HEK293 (cell line): ENCODE measurements at regions not wholly inside any gene's neighbourhood (a gene's known extent, or its start where the extent isn't known, plus 50 kb on each side); places are given as distances from the start of the nearest gene placed in this dataset.
"Not testable (repeated sequence)": the region's sequence is repeated elsewhere in the genome, so short reads cannot be mapped to it uniquely, and the experiment has no call there.

ENCODE experiments used
- CTCF ChIA-PET: fragments of 350-600 bp; formaldehyde crosslinking; extraction: SDS; loops from one replicate; lab custom pipeline; 2021; ENCODE audit warnings: antibody characterized with exemption; lab: Yijun Ruan, JAX
- POLR2A ChIA-PET: fragments of 300-600 bp; formaldehyde crosslinking; extraction: SDS; loops from one replicate; lab custom pipeline; 2020; ENCODE audit warnings: antibody characterized with exemption, inconsistent platforms; lab: Yijun Ruan, JAX
- H3K27ac ChIP-seq: fragments of 200-500 bp; sonication (Bioruptor generic); 2 replicates; pipeline ENCODE4 v1.5.1; 2014; ENCODE audit warnings: low read depth, low read length, control low read depth, inconsistent platforms; ENCODE audit errors: extremely low read depth
- H3K36me3 ChIP-seq, 2 experiments: fragments of 200-500 bp in 1 of 2; sonication (Bioruptor generic) in 1 of 2; 1 replicate in 1 of 2; 2 replicates in 1 of 2; pipeline ENCODE4 v1.5.1; 2014 to 2017; ENCODE audit warnings: inconsistent platforms in 2 of 2, low read length in 2 of 2; ENCODE audit not compliant: control insufficient read depth in 2 of 2, insufficient read depth in 1 of 2
- H3K4me1 ChIP-seq: fragments of 200-500 bp; sonication (Bioruptor generic); 2 replicates; pipeline ENCODE4 v1.5.1; 2014; ENCODE audit warnings: mild to moderate bottlenecking, low read length, inconsistent platforms; ENCODE audit not compliant: control insufficient read depth, insufficient read depth
- H3K4me3 ChIP-seq: 2 replicates; pipeline ENCODE4 v1.5.1; 2011; ENCODE audit warnings: low read depth, mild to moderate bottlenecking, control low read depth, low read length, moderate library complexity
- H3K9me3 ChIP-seq: fragments of 200-500 bp; sonication (Bioruptor generic); 2 replicates; pipeline ENCODE4 v1.5.1; 2014; ENCODE audit warnings: low read depth, low read length, inconsistent platforms; ENCODE audit not compliant: control insufficient read depth, insufficient read depth
- ATF2 ChIP-seq: fragments of 450-650 bp; formaldehyde crosslinking; IDR thresholded peaks from 2 replicates; pipeline ENCODE4 v1.5.1; 2016; ENCODE audit warnings: missing biosample characterization, missing genetic modification characterization, low read depth
- EGR2 ChIP-seq: fragments of 450-650 bp; formaldehyde crosslinking; IDR thresholded peaks from 2 replicates; pipeline ENCODE4 v1.5.1; 2016; ENCODE audit warnings: low read depth, missing biosample characterization, missing genetic modification characterization
- GLI4 ChIP-seq: fragments of 450-650 bp; formaldehyde crosslinking; IDR thresholded peaks from 2 replicates; pipeline ENCODE4 v1.5.1; 2016; ENCODE audit warnings: missing biosample characterization, missing genetic modification characterization
- KLF10 ChIP-seq: fragments of 450-650 bp; IDR thresholded peaks from 2 replicates; pipeline ENCODE4 v1.5.1; 2018; ENCODE audit warnings: missing biosample characterization, mild to moderate bottlenecking, missing genetic modification characterization
- KLF8 ChIP-seq: fragments of 450-650 bp; formaldehyde crosslinking; IDR thresholded peaks from 2 replicates; pipeline ENCODE4 v1.5.1; 2016; ENCODE audit warnings: missing biosample characterization, missing genetic modification characterization
- OSR2 ChIP-seq: fragments of 450-650 bp; formaldehyde crosslinking; IDR thresholded peaks from 2 replicates; pipeline ENCODE4 v1.5.1; 2016; ENCODE audit warnings: missing biosample characterization, missing genetic modification characterization
- SP7 ChIP-seq: fragments of 450-650 bp; formaldehyde crosslinking; IDR thresholded peaks from 2 replicates; pipeline ENCODE4 v1.5.1; 2016; ENCODE audit warnings: missing biosample characterization, missing genetic modification characterization
- ZBTB11 ChIP-seq: fragments of 450-650 bp; formaldehyde crosslinking; conservative IDR thresholded peaks from 2 replicates; pipeline ENCODE4 v1.5.1; 2016; ENCODE audit warnings: low read depth, missing biosample characterization, missing genetic modification characterization
- ZBTB26 ChIP-seq: fragments of 450-650 bp; formaldehyde crosslinking; optimal IDR thresholded peaks from 2 replicates; pipeline ENCODE3; 2016; ENCODE audit warnings: missing biosample characterization, mild to moderate bottlenecking, missing genetic modification characterization
- ZFP69B ChIP-seq: fragments of 450-650 bp; formaldehyde crosslinking; IDR thresholded peaks from 2 replicates; pipeline ENCODE4 v1.5.1; 2016; ENCODE audit warnings: missing biosample characterization, missing genetic modification characterization
- ZNF16 ChIP-seq: fragments of 450-650 bp; formaldehyde crosslinking; IDR thresholded peaks from 2 replicates; pipeline ENCODE4 v1.5.1; 2016; ENCODE audit warnings: low read depth, missing biosample characterization, missing genetic modification characterization
- ZNF169 ChIP-seq: fragments of 450-650 bp; formaldehyde crosslinking; IDR thresholded peaks from 2 replicates; pipeline ENCODE4 v1.5.1; 2016; ENCODE audit warnings: missing biosample characterization, missing genetic modification characterization
- ZNF174 ChIP-seq: fragments of 450-650 bp; formaldehyde crosslinking; IDR thresholded peaks from 2 replicates; pipeline ENCODE4 v1.5.0; 2017; ENCODE audit warnings: missing biosample characterization, mild to moderate bottlenecking, missing genetic modification characterization
- ZNF302 ChIP-seq: fragments of 450-650 bp; formaldehyde crosslinking; IDR thresholded peaks from 2 replicates; pipeline ENCODE4 v1.5.1; 2016; ENCODE audit warnings: missing biosample characterization, missing genetic modification characterization, low read depth
- ZNF341 ChIP-seq: fragments of 450-650 bp; formaldehyde crosslinking; IDR thresholded peaks from 2 replicates; pipeline ENCODE4; 2016; ENCODE audit warnings: low read depth, missing biosample characterization, missing genetic modification characterization
- ZNF37A ChIP-seq: fragments of 450-650 bp; IDR thresholded peaks from 2 replicates; pipeline ENCODE4 v1.5.1; 2018; ENCODE audit warnings: missing biosample characterization, missing genetic modification characterization
- ZNF514 ChIP-seq: fragments of 450-650 bp; formaldehyde crosslinking; IDR thresholded peaks from 2 replicates; pipeline ENCODE4 v1.5.1; 2016; ENCODE audit warnings: missing biosample characterization, missing genetic modification characterization
- ZNF555 ChIP-seq: fragments of 450-650 bp; formaldehyde crosslinking; conservative IDR thresholded peaks from 2 replicates; pipeline ENCODE4 v1.5.1; 2017; ENCODE audit warnings: missing biosample characterization, mild to moderate bottlenecking, missing genetic modification characterization, inconsistent platforms
- ZNF585B ChIP-seq: fragments of 450-650 bp; formaldehyde crosslinking; IDR thresholded peaks from 2 replicates; pipeline ENCODE4 v1.5.1; 2016; ENCODE audit warnings: missing biosample characterization, missing genetic modification characterization
- ZNF621 ChIP-seq: fragments of 450-650 bp; formaldehyde crosslinking; IDR thresholded peaks from 2 replicates; pipeline ENCODE4 v1.5.1; 2017; ENCODE audit warnings: missing biosample characterization, missing genetic modification characterization
- ZNF626 ChIP-seq: fragments of 450-650 bp; sonication (Bioruptor Pico); formaldehyde crosslinking; IDR thresholded peaks from 2 replicates; pipeline ENCODE4 v1.5.1; 2018; ENCODE audit warnings: missing biosample characterization, missing genetic modification characterization, inconsistent platforms
- ZNF747 ChIP-seq: fragments of 450-650 bp; formaldehyde crosslinking; IDR thresholded peaks from 2 replicates; pipeline ENCODE4 v1.5.1; 2016; ENCODE audit warnings: missing biosample characterization, missing genetic modification characterization
- ZNF830 ChIP-seq: fragments of 450-650 bp; IDR thresholded peaks from 2 replicates; pipeline ENCODE4 v1.5.0; 2018; ENCODE audit warnings: missing biosample characterization, missing genetic modification characterization, low read depth, mild to moderate bottlenecking, moderate library complexity

- peak; percentile 50; the same call in 1 of the 2 replicates for TF ChIP-seq ATF2
- POLR2A ChIA-PET, CTCF ChIA-PET, H3K4me1 ChIP-seq, H3K36me3 ChIP-seq, H3K27ac ChIP-seq, H3K9me3 ChIP-seq, H3K4me3 ChIP-seq: not testable (repeated sequence)
These were observed 98.1 kb upstream of the ATP8A1 start for GRCh38 chr4:42754965-42755364.

GRCh38 chr4:42751587-42751986, 94.7 kb upstream of the ATP8A1 start:
- CTCF ChIA-PET, result no interaction called here
- no peaks in the 10 kb centered on the region for H3K4me1 ChIP-seq
- H3K4me3 ChIP-seq, result no peak overlapping the region
- no peak overlapping the region for H3K27ac ChIP-seq
- H3K9me3 ChIP-seq, result no peaks in the 10 kb centered on the region
- POLR2A ChIA-PET, result no interaction called here
- TF ChIP-seq ZNF830, result no peak
- TF ChIP-seq ZBTB11 (tag by site-specific recombination), result no peak
- TF ChIP-seq ZNF169, result no peak
- TF ChIP-seq EGR2 (tag by site-specific recombination), result no peak
- TF ChIP-seq KLF10, result no peak
- H3K36me3 ChIP-seq, result no peaks in the 10 kb centered on the region

- Histone ChIP-seq H3K4me3 (no peak overlapping the region), H3K4me1 (no peaks in the 10 kb centered on the region), H3K9me3 (no peaks in the 10 kb centered on the region), H3K36me3 (no peaks in the 10 kb centered on the region), H3K27ac (no peak overlapping the region)
- ChIA-PET POLR2A (no interaction called here), CTCF (interaction anchor here (0.6 to 2.5 kb wide), 4 partner anchors 60 to 317 kb away, joined by 3 to 13 read pairs (median 6); no protein-coding TSS in a partner anchor)
- TF ChIP-seq ZNF621, result no peak
- no peak for TF ChIP-seq ZNF514
- TF ChIP-seq ZBTB26 (tag by site-specific recombination), result no peak
- TF ChIP-seq ZNF747 (tag by site-specific recombination), result no peak
- TF ChIP-seq ZNF302 (tag by site-specific recombination), result no peak
- no peak for TF ChIP-seq ZNF37A (tag by site-specific recombination)
- no peak for TF ChIP-seq ZFP69B
- no peak for TF ChIP-seq ZNF16 (tag by site-specific recombination)
- TF ChIP-seq SP7 (tag by site-specific recombination), result no peak
- TF ChIP-seq ZNF174, result no peak
- no peak for TF ChIP-seq KLF8 (tag by site-specific recombination)
- no peak for TF ChIP-seq ZNF555 (tag by site-specific recombination)
- TF ChIP-seq OSR2 (tag by site-specific recombination), result no peak
- no peak for TF ChIP-seq ZNF626 (tag by site-specific recombination)
- TF ChIP-seq ZNF585B (tag by site-specific recombination), result no peak
- no peak for TF ChIP-seq ZNF341 (tag by site-specific recombination)
- TF ChIP-seq GLI4 (tag by site-specific recombination), result no peak
These were observed 94.0 kb upstream of the ATP8A1 start for GRCh38 chr4:42750856-42751255.
